ENCODE measurements at regions not wholly inside any gene's neighbourhood (a gene's known extent, or its start where the extent isn't known, plus 50 kb on each side); places are given as distances from the start of the nearest gene placed in this dataset.

- no peak overlapping the region for H3K27ac ChIP-seq (ENCODE audit: low read depth in 2 of 2, low read length in 1 of 2)
- 62 to 82% methylated on average over 2 of the region's 2 CpGs for WGBS, 2 donors
- H3K36me3 ChIP-seq (ENCODE audit: control insufficient read depth in 2 of 2, insufficient read depth in 2 of 2, low read length in 1 of 2): no peaks in the 10 kb centered on the region
- H3K4me3 ChIP-seq (ENCODE audit: low read depth in 1 of 2, low read length in 2 of 2): no peak overlapping the region
- no peaks in the 10 kb centered on the region for H3K27me3 ChIP-seq (ENCODE audit: control insufficient read depth in 1 of 2, insufficient read depth in 2 of 2, low read length in 2 of 2)
- H3K4me1 ChIP-seq (ENCODE audit: control insufficient read depth in 2 of 2, insufficient read depth in 2 of 2, low read length in 1 of 2): no peaks in the 10 kb centered on the region
- H3K9me3 ChIP-seq (ENCODE audit: control insufficient read depth in 2 of 2, insufficient read depth in 1 of 2, low read depth in 1 of 2, low read length in 1 of 2): no peaks in the 10 kb centered on the region
Observed at GRCh38 chr10:57955076-57955475, 312.6 kb downstream of the IPMK start.

GRCh38 chr10:57952741-57953140, 315.0 kb downstream of the IPMK start:
- H3K27me3 ChIP-seq (ENCODE audit: control insufficient read depth in 1 of 2, insufficient read depth in 2 of 2, low read length in 2 of 2): no peaks in the 10 kb centered on the region
- no peaks in the 10 kb centered on the region for H3K9me3 ChIP-seq (ENCODE audit: control insufficient read depth in 2 of 2, insufficient read depth in 1 of 2, low read depth in 1 of 2, low read length in 1 of 2)
- H3K36me3 ChIP-seq (ENCODE audit: control insufficient read depth in 2 of 2, insufficient read depth in 2 of 2, low read length in 1 of 2): no peaks in the 10 kb centered on the region
- H3K27ac ChIP-seq (ENCODE audit: low read depth in 2 of 2, low read length in 1 of 2): no peak overlapping the region
- no peak overlapping the region for H3K4me3 ChIP-seq (ENCODE audit: low read depth in 1 of 2, low read length in 2 of 2)
- H3K4me1 ChIP-seq (ENCODE audit: control insufficient read depth in 2 of 2, insufficient read depth in 2 of 2, low read length in 1 of 2): no peaks in the 10 kb centered on the region
- 30 to 43% methylated on average over 2 of the region's 2 CpGs for WGBS, 2 donors

DNA sequence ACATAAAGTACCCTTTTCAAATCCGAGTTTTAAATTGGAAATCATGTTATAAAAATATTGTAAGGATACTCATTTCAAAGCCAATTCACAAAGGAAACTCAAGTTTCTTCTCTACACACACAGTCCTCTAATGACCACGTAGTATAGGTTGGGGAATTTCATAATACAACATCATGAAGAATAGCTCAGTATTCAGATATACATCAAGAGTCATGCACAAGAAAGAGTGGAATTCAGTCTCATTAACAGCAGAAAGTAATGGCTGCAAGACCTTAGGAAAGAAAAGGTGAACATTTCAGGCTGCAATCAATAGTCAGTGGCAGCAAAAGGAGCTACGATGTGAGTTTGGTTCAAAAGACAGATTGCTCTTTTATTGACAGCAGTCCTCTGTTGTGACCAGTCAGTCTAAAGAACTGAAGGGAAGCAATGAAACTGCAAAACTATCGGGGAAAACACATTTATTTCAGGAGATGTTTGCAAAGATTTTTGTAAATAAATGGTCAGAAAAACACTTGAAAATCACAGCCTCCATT, 317.2 kb downstream of the IPMK start:
- Histone ChIP-seq H3K36me3 (ENCODE audit: control insufficient read depth in 2 of 2, insufficient read depth in 2 of 2, low read length in 1 of 2) (no peaks in the 10 kb centered on the region), H3K4me3 (ENCODE audit: low read depth in 1 of 2, low read length in 2 of 2) (no peak overlapping the region), H3K27ac (ENCODE audit: low read depth in 2 of 2, low read length in 1 of 2) (no peak overlapping the region), H3K9me3 (ENCODE audit: control insufficient read depth in 2 of 2, insufficient read depth in 1 of 2, low read depth in 1 of 2, low read length in 1 of 2) (no peaks in the 10 kb centered on the region), H3K4me1 (ENCODE audit: control insufficient read depth in 2 of 2, insufficient read depth in 2 of 2, low read length in 1 of 2) (no peaks in the 10 kb centered on the region), H3K27me3 (ENCODE audit: control insufficient read depth in 1 of 2, insufficient read depth in 2 of 2, low read length in 2 of 2) (no peaks in the 10 kb centered on the region)
- 38 to 43% methylated on average over 4 of the region's 4 CpGs for WGBS, 2 donors

- H3K9me3 ChIP-seq (ENCODE audit: control insufficient read depth in 2 of 2, insufficient read depth in 1 of 2, low read depth in 1 of 2, low read length in 1 of 2): no peaks in the 10 kb centered on the region
- no peak overlapping the region for H3K27ac ChIP-seq (ENCODE audit: low read depth in 2 of 2, low read length in 1 of 2)
- H3K4me3 ChIP-seq (ENCODE audit: low read depth in 1 of 2, low read length in 2 of 2): no peak overlapping the region
- 86 to 89% methylated on average over 2 of the region's 2 CpGs for WGBS, 2 donors
- no peaks in the 10 kb centered on the region for H3K4me1 ChIP-seq (ENCODE audit: control insufficient read depth in 2 of 2, insufficient read depth in 2 of 2, low read length in 1 of 2)
- no peaks in the 10 kb centered on the region for H3K27me3 ChIP-seq (ENCODE audit: control insufficient read depth in 1 of 2, insufficient read depth in 2 of 2, low read length in 2 of 2)
- H3K36me3 ChIP-seq (ENCODE audit: control insufficient read depth in 2 of 2, insufficient read depth in 2 of 2, low read length in 1 of 2): no peaks in the 10 kb centered on the region
Observed at GRCh38 chr10:57948796-57949195, 318.9 kb downstream of the IPMK start.

GRCh38 chr10:57946833-57947232, 320.9 kb downstream of the IPMK start:
- Histone ChIP-seq H3K36me3 (ENCODE audit: control insufficient read depth in 2 of 2, insufficient read depth in 2 of 2, low read length in 1 of 2) (no peaks in the 10 kb centered on the region), H3K4me3 (ENCODE audit: low read depth in 1 of 2, low read length in 2 of 2) (no peak overlapping the region), H3K4me1 (ENCODE audit: control insufficient read depth in 2 of 2, insufficient read depth in 2 of 2, low read length in 1 of 2) (no peaks in the 10 kb centered on the region), H3K9me3 (ENCODE audit: control insufficient read depth in 2 of 2, insufficient read depth in 1 of 2, low read depth in 1 of 2, low read length in 1 of 2) (no peaks in the 10 kb centered on the region), H3K27me3 (ENCODE audit: control insufficient read depth in 1 of 2, insufficient read depth in 2 of 2, low read length in 2 of 2) (no peaks in the 10 kb centered on the region), H3K27ac (ENCODE audit: low read depth in 2 of 2, low read length in 1 of 2) (no peak overlapping the region)
- 86 to 90% methylated on average over 1 of the region's 1 CpG for WGBS, 2 donors

GRCh38 chr10:57943701-57944100, 324.0 kb downstream of the IPMK start:
- Histone ChIP-seq H3K9me3 (ENCODE audit: control insufficient read depth in 2 of 2, insufficient read depth in 1 of 2, low read depth in 1 of 2, low read length in 1 of 2) (no peaks in the 10 kb centered on the region), H3K27ac (ENCODE audit: low read depth in 2 of 2, low read length in 1 of 2) (no peak overlapping the region), H3K36me3 (ENCODE audit: control insufficient read depth in 2 of 2, insufficient read depth in 2 of 2, low read length in 1 of 2) (no peaks in the 10 kb centered on the region), H3K27me3 (ENCODE audit: control insufficient read depth in 1 of 2, insufficient read depth in 2 of 2, low read length in 2 of 2) (no peaks in the 10 kb centered on the region), H3K4me3 (ENCODE audit: low read depth in 1 of 2, low read length in 2 of 2) (no peak overlapping the region), H3K4me1 (ENCODE audit: control insufficient read depth in 2 of 2, insufficient read depth in 2 of 2, low read length in 1 of 2) (no peaks in the 10 kb centered on the region)
- 84 to 88% methylated on average over 4 of the region's 4 CpGs for WGBS, 2 donors

GRCh38 chr10:57925045-57925444, 342.6 kb downstream of the IPMK start:
- H3K27ac ChIP-seq (ENCODE audit: low read depth in 2 of 2, low read length in 1 of 2): no peak overlapping the region
- H3K9me3 ChIP-seq (ENCODE audit: control insufficient read depth in 2 of 2, insufficient read depth in 1 of 2, low read depth in 1 of 2, low read length in 1 of 2): no peaks in the 10 kb centered on the region
- H3K36me3 ChIP-seq (ENCODE audit: control insufficient read depth in 2 of 2, insufficient read depth in 2 of 2, low read length in 1 of 2): no peaks in the 10 kb centered on the region
- no peaks in the 10 kb centered on the region for H3K4me1 ChIP-seq (ENCODE audit: control insufficient read depth in 2 of 2, insufficient read depth in 2 of 2, low read length in 1 of 2)
- no peak overlapping the region for H3K4me3 ChIP-seq (ENCODE audit: low read depth in 1 of 2, low read length in 2 of 2)
- WGBS, 2 donors: 51 to 56% methylated on average over 2 of the region's 2 CpGs
- H3K27me3 ChIP-seq (ENCODE audit: control insufficient read depth in 1 of 2, insufficient read depth in 2 of 2, low read length in 2 of 2): no peaks in the 10 kb centered on the region

- Histone ChIP-seq H3K27me3 (ENCODE audit: control insufficient read depth in 1 of 2, insufficient read depth in 2 of 2, low read length in 2 of 2) (no peaks in the 10 kb centered on the region), H3K27ac (ENCODE audit: low read depth in 2 of 2, low read length in 1 of 2) (no peak overlapping the region), H3K4me3 (ENCODE audit: low read depth in 1 of 2, low read length in 2 of 2) (no peak overlapping the region), H3K4me1 (ENCODE audit: control insufficient read depth in 2 of 2, insufficient read depth in 2 of 2, low read length in 1 of 2) (no peaks in the 10 kb centered on the region), H3K36me3 (ENCODE audit: control insufficient read depth in 2 of 2, insufficient read depth in 2 of 2, low read length in 1 of 2) (no peaks in the 10 kb centered on the region), H3K9me3 (ENCODE audit: control insufficient read depth in 2 of 2, insufficient read depth in 1 of 2, low read depth in 1 of 2, low read length in 1 of 2) (no peaks in the 10 kb centered on the region)
Observed at GRCh38 chr10:57921140-57921539, 346.6 kb downstream of the IPMK start.

GRCh38 chr10:57919864-57920263, 347.8 kb downstream of the IPMK start:
- Histone ChIP-seq H3K27ac (ENCODE audit: low read depth in 2 of 2, low read length in 1 of 2) (no peak overlapping the region), H3K36me3 (ENCODE audit: control insufficient read depth in 2 of 2, insufficient read depth in 2 of 2, low read length in 1 of 2) (no peaks in the 10 kb centered on the region), H3K4me1 (ENCODE audit: control insufficient read depth in 2 of 2, insufficient read depth in 2 of 2, low read length in 1 of 2) (no peaks in the 10 kb centered on the region), H3K4me3 (ENCODE audit: low read depth in 1 of 2, low read length in 2 of 2) (no peak overlapping the region), H3K9me3 (ENCODE audit: control insufficient read depth in 2 of 2, insufficient read depth in 1 of 2, low read depth in 1 of 2, low read length in 1 of 2) (no peaks in the 10 kb centered on the region), H3K27me3 (ENCODE audit: control insufficient read depth in 1 of 2, insufficient read depth in 2 of 2, low read length in 2 of 2) (no peaks in the 10 kb centered on the region)
- 65 to 70% methylated on average over 1 of the region's 1 CpG for WGBS, 2 donors

GRCh38 chr10:57917019-57917418, 350.7 kb downstream of the IPMK start:
- no peaks in the 10 kb centered on the region for H3K36me3 ChIP-seq (ENCODE audit: control insufficient read depth in 2 of 2, insufficient read depth in 2 of 2, low read length in 1 of 2)
- no peaks in the 10 kb centered on the region for H3K27me3 ChIP-seq (ENCODE audit: control insufficient read depth in 1 of 2, insufficient read depth in 2 of 2, low read length in 2 of 2)
- H3K4me1 ChIP-seq (ENCODE audit: control insufficient read depth in 2 of 2, insufficient read depth in 2 of 2, low read length in 1 of 2): no peaks in the 10 kb centered on the region
- no peaks in the 10 kb centered on the region for H3K9me3 ChIP-seq (ENCODE audit: control insufficient read depth in 2 of 2, insufficient read depth in 1 of 2, low read depth in 1 of 2, low read length in 1 of 2)
- H3K4me3 ChIP-seq (ENCODE audit: low read depth in 1 of 2, low read length in 2 of 2): no peak overlapping the region
- no peak overlapping the region for H3K27ac ChIP-seq (ENCODE audit: low read depth in 2 of 2, low read length in 1 of 2)

Measured in esophagus (tissue), 2 donors.